ENCODE measurements at regions not wholly inside any gene's neighbourhood (a gene's known extent, or its start where the extent isn't known, plus 50 kb on each side); places are given as distances from the start of the nearest gene placed in this dataset.

GRCh38 chr12:46958053-46958452 lies 121.4 kb upstream of the PCED1B start:
- intact Hi-C loops (cut with micrococcal nuclease), result no loop called here
- no peaks in the 10 kb centered on the region for H3K9me2 ChIP-seq (replicated peaks; ENCODE audit: low read length)
- TF ChIP-seq EZH2phosphoT487 (IDR thresholded peaks at IDR 0.05; ENCODE audit: borderline replicate concordance, low read length), result no peak
- no peaks in the 10 kb centered on the region for H4K20me1 ChIP-seq (ENCODE audit: low read length)
- ChIA-PET CTCF (no interaction called here), POLR2A (ENCODE audit: unreplicated experiment) (no interaction called here)
- H3K9me3 ChIP-seq (ENCODE audit: low read length), result no peaks in the 10 kb centered on the region
- ATAC-seq (no peak), DNase-seq (no peak)
- H3K9ac ChIP-seq (ENCODE audit: low read length), result no peak overlapping the region
- peaks cover 28% of the 10 kb centered on the region for H3K4me1 ChIP-seq (ENCODE audit: insufficient read depth, low read length)
- H3K27ac ChIP-seq (ENCODE audit: low read length), result no peak overlapping the region
- H3F3A ChIP-seq (ENCODE audit: low read length, unreplicated experiment), result peaks cover 10% of the 10 kb centered on the region
- BruUV-seq (replicated peaks), result no TSS peak
- no peaks in the 10 kb centered on the region for H3K27me3 ChIP-seq (ENCODE audit: low read length)
- no peak overlapping the region for H2AFZ ChIP-seq (ENCODE audit: low read length)
- H3K4me3 ChIP-seq (ENCODE audit: low read length), result no peak overlapping the region
- H3K4me2 ChIP-seq (ENCODE audit: low read length), result no peak overlapping the region
- H3K79me2 ChIP-seq (ENCODE audit: low read length), result no peaks in the 10 kb centered on the region
- no peaks in the 10 kb centered on the region for H3K36me3 ChIP-seq (ENCODE audit: low read depth, low read length)

- DNase-seq (no peak), ATAC-seq (peak; percentile 13)
- Histone ChIP-seq H3K4me1 (ENCODE audit: insufficient read depth, low read length) (peaks cover 24% of the 10 kb centered on the region), H3K9ac (ENCODE audit: low read length) (no peak overlapping the region), H3K4me3 (ENCODE audit: low read length) (peak overlapping the region; percentile 11; the same call in 1 of the 2 replicates), H3K27me3 (ENCODE audit: low read length) (no peaks in the 10 kb centered on the region), H3K9me2 (replicated peaks; ENCODE audit: low read length) (no peaks in the 10 kb centered on the region), H3F3A (ENCODE audit: low read length, unreplicated experiment) (peaks cover 10% of the 10 kb centered on the region), H3K4me2 (ENCODE audit: low read length) (peak overlapping the region; percentile 58), H3K36me3 (ENCODE audit: low read depth, low read length) (no peaks in the 10 kb centered on the region), H3K79me2 (ENCODE audit: low read length) (no peaks in the 10 kb centered on the region), H2AFZ (ENCODE audit: low read length) (no peak overlapping the region), H3K27ac (ENCODE audit: low read length) (peak overlapping the region; percentile 68), H4K20me1 (ENCODE audit: low read length) (no peaks in the 10 kb centered on the region), H3K9me3 (ENCODE audit: low read length) (no peaks in the 10 kb centered on the region)
- TF ChIP-seq EZH2 (IDR thresholded peaks at IDR 0.05; ENCODE audit: low read length, unreplicated experiment) (no peak), CTCF (conservative IDR thresholded peaks at IDR 0.05; ENCODE audit: low read depth, low read length) (no peak), EZH2phosphoT487 (IDR thresholded peaks at IDR 0.05; ENCODE audit: borderline replicate concordance, low read length) (no peak)
- intact Hi-C loops (cut with micrococcal nuclease), result no loop called here
- POLR2A ChIA-PET (ENCODE audit: unreplicated experiment), result interaction anchor here (0.5 to 0.7 kb wide), 3 partner anchors 16 to 40 kb away, joined by 3 to 16 read pairs (median 5); no protein-coding TSS in a partner anchor
- CTCF ChIA-PET, result interaction anchor here (0.6 kb wide), 1 partner anchor 792 kb away, joined by 3 read pairs; no protein-coding TSS in a partner anchor
- BruUV-seq (replicated peaks), result no TSS peak
These were observed 120.7 kb upstream of the PCED1B start for GRCh38 chr12:46958599-46959290.

- H3K4me3 ChIP-seq (ENCODE audit: low read length), result no peak overlapping the region
- DNase-seq, result peak; percentile 98
- ATAC-seq, result peak; percentile 99
- ChIA-PET CTCF (interaction anchor here (0.6 kb wide), 1 partner anchor 793 kb away, joined by 3 read pairs; no protein-coding TSS in a partner anchor), POLR2A (ENCODE audit: unreplicated experiment) (interaction anchor here (0.5 to 0.7 kb wide), 2 partner anchors 17 to 39 kb away, joined by 5 to 16 read pairs; no protein-coding TSS in a partner anchor)
- no peak overlapping the region for H2AFZ ChIP-seq (ENCODE audit: low read length)
- intact Hi-C loops (cut with micrococcal nuclease), result no loop called here
- H3F3A ChIP-seq (ENCODE audit: low read length, unreplicated experiment), result peaks cover 10% of the 10 kb centered on the region
- no peaks in the 10 kb centered on the region for H3K27me3 ChIP-seq (ENCODE audit: low read length)
- H3K4me1 ChIP-seq (ENCODE audit: insufficient read depth, low read length), result peaks cover 32% of the 10 kb centered on the region
- no peaks in the 10 kb centered on the region for H3K79me2 ChIP-seq (ENCODE audit: low read length)
- peak overlapping the region; percentile 58; the same call in 1 of the 2 replicates for H3K4me2 ChIP-seq (ENCODE audit: low read length)
- H4K20me1 ChIP-seq (ENCODE audit: low read length), result no peaks in the 10 kb centered on the region
- no TSS peak for BruUV-seq (replicated peaks)
- peak overlapping the region; percentile 68 for H3K27ac ChIP-seq (ENCODE audit: low read length)
- no peaks in the 10 kb centered on the region for H3K9me2 ChIP-seq (replicated peaks; ENCODE audit: low read length)
- H3K9me3 ChIP-seq (ENCODE audit: low read length), result no peaks in the 10 kb centered on the region
- TF ChIP-seq EZH2 (IDR thresholded peaks at IDR 0.05; ENCODE audit: low read length, unreplicated experiment) (no peak), EZH2phosphoT487 (IDR thresholded peaks at IDR 0.05; ENCODE audit: borderline replicate concordance, low read length) (no peak), CTCF (conservative IDR thresholded peaks at IDR 0.05; ENCODE audit: low read depth, low read length) (no peak)
- no peaks in the 10 kb centered on the region for H3K36me3 ChIP-seq (ENCODE audit: low read depth, low read length)
- H3K9ac ChIP-seq (ENCODE audit: low read length), result no peak overlapping the region
These were observed 119.9 kb upstream of the PCED1B start for GRCh38 chr12:46959502-46959901.

All from PC-3 (cell line).